Panc1 (cell line): ENCODE measurements at regions not wholly inside any gene's neighbourhood (a gene's known extent, or its start where the extent isn't known, plus 50 kb on each side); places are given as distances from the start of the nearest gene placed in this dataset.

Source experiments
- ATAC-seq: fragments of 200-7000 bp; cut with Tn5 transposase; 2 replicates; pipeline ENCODE4 v1.9.1; 2020; ENCODE audit warnings: mild to moderate bottlenecking, moderate library complexity
- BruUV-seq: library from RNA; stranded (reverse); fragments of 400-500 nt; replicated peaks from 2 replicates; lab custom pipeline; 2021; lab: Mats Ljungman, UMichigan
- CTCF ChIA-PET: fragments of 300-600 bp; sonication (Branson Sonifier 250); formaldehyde crosslinking; loops from one replicate; lab custom pipeline; 2022; ENCODE audit warnings: antibody characterized with exemption; lab: Charles Lee
- POLR2A ChIA-PET: fragments of 300-600 bp; sonication (Branson Sonifier 250); formaldehyde crosslinking; loops from one replicate; lab custom pipeline; 2022; ENCODE audit warnings: antibody characterized with exemption; lab: Charles Lee
- DNase-seq: peaks from one replicate; pipeline ENCODE4 v3.0.0-alpha.2; 2010; ENCODE audit warnings: low read depth, low spot score
- H3K27ac ChIP-seq: 2 replicates; pipeline ENCODE4 v1.5.1; 2011; ENCODE audit warnings: mild to moderate bottlenecking, low read length, inconsistent platforms
- H3K27me3 ChIP-seq: fragments of 200-500 bp; sonication (Bioruptor generic); 2 replicates; pipeline ENCODE4 v1.6.0; 2014; ENCODE audit warnings: low read length, inconsistent platforms; ENCODE audit not compliant: control insufficient read depth, insufficient read depth
- H3K36me3 ChIP-seq: fragments of 200-500 bp; sonication (Bioruptor generic); 2 replicates; pipeline ENCODE4 v1.5.1; 2014; ENCODE audit warnings: inconsistent platforms, mild to moderate bottlenecking, low read length, moderate library complexity; ENCODE audit not compliant: control insufficient read depth, insufficient read depth
- H3K4me1 ChIP-seq: 2 replicates; pipeline ENCODE4 v1.5.1; 2011; ENCODE audit warnings: inconsistent platforms, mild to moderate bottlenecking, low read length, moderate library complexity; ENCODE audit not compliant: control insufficient read depth, insufficient read depth
- H3K4me3 ChIP-seq, 2 experiments: 2 replicates each; pipeline ENCODE4 v1.5.1; 2011 to 2012; ENCODE audit warnings: low read depth in 2 of 2, low read length in 2 of 2, mild to moderate bottlenecking in 2 of 2, inconsistent platforms in 1 of 2, moderate library complexity in 1 of 2
- H3K9me3 ChIP-seq: fragments of 200-500 bp; sonication (Bioruptor generic); 2 replicates; pipeline ENCODE4 v1.5.1; 2014; ENCODE audit warnings: low read depth, mild to moderate bottlenecking, inconsistent platforms, low read length, moderate library complexity; ENCODE audit not compliant: control insufficient read depth, insufficient read depth
- POLR2AphosphoS5 ChIP-seq: IDR thresholded peaks from 2 replicates; pipeline ENCODE4 v1.6.1; 2012; ENCODE audit warnings: mild to moderate bottlenecking, low read depth, low read length, moderate library complexity
- SIN3A ChIP-seq: IDR thresholded peaks from 2 replicates; pipeline ENCODE4 v1.6.1; 2012; ENCODE audit warnings: low read depth, mild to moderate bottlenecking, low read length, moderate library complexity, borderline replicate concordance; ENCODE audit not compliant: insufficient read depth
- TCF7L2 ChIP-seq: IDR thresholded peaks from 2 replicates; pipeline ENCODE4 v1.6.1; 2011; ENCODE audit warnings: mild to moderate bottlenecking, low read depth, low read length, inconsistent platforms
- in situ Hi-C: cut with HindIII; loops from 2 replicates; pipeline ENCODE4 v1.10.0; 2016; ENCODE audit warnings: low sequenced_read_pairs, low pct_unique_long_range_greater_than_20kb
- intact Hi-C: fragments of 100-400 bp; cut with micrococcal nuclease; formaldehyde crosslinking; loops from one replicate; pipeline ENCODE4 v1.10.0; 2022; ENCODE audit not compliant: unreplicated experiment
- TF ChIP-seq, protein P1 (sequence below), 2 experiments: IDR thresholded peaks; 2 replicates each; pipeline ENCODE4 v1.6.1; 2011 to 2012; ENCODE audit warnings: low read depth in 2 of 2, control low read depth in 1 of 2, low read length in 1 of 2, mild to moderate bottlenecking in 1 of 2, moderate library complexity in 1 of 2; ENCODE audit not compliant: insufficient read depth in 1 of 2
- TF ChIP-seq, protein P2 (sequence below): fragments of 450-650 bp; IDR thresholded peaks from 2 replicates; pipeline ENCODE4 v1.5.1; 2017; ENCODE audit warnings: mild to moderate bottlenecking

DNA sequence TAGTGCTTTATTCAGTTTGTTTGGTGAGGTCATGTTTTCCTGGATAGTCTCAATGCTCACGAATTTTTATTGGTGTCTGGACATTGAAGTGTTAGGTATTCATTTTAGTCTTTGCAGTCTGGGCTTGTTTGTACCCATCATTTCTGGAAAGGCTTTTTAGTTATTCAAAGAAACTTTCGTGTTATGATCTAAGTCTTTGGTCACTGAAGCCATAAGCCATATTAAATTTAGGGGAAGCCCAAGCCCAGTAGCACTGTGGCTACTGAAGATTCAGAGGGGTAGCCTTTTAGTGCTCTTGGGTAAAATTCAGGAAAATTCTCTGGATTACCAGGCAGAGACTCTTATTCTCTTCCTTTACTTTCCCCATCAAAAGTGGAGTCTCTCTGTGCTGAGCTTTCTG, 56.2 kb upstream of the PEX5L start:
- POLR2A ChIA-PET: no interaction called here
- intact Hi-C loops: no loop called here
- ATAC-seq: no peak
- CTCF ChIA-PET: no interaction called here
- Histone ChIP-seq H3K27ac (no peak overlapping the region), H3K27me3 (no peaks in the 10 kb centered on the region), H3K36me3 (no peaks in the 10 kb centered on the region), H3K9me3 (no peaks in the 10 kb centered on the region), H3K4me1 (no peaks in the 10 kb centered on the region), H3K4me3 (no peak overlapping the region)
- TF ChIP-seq, protein P1, sequence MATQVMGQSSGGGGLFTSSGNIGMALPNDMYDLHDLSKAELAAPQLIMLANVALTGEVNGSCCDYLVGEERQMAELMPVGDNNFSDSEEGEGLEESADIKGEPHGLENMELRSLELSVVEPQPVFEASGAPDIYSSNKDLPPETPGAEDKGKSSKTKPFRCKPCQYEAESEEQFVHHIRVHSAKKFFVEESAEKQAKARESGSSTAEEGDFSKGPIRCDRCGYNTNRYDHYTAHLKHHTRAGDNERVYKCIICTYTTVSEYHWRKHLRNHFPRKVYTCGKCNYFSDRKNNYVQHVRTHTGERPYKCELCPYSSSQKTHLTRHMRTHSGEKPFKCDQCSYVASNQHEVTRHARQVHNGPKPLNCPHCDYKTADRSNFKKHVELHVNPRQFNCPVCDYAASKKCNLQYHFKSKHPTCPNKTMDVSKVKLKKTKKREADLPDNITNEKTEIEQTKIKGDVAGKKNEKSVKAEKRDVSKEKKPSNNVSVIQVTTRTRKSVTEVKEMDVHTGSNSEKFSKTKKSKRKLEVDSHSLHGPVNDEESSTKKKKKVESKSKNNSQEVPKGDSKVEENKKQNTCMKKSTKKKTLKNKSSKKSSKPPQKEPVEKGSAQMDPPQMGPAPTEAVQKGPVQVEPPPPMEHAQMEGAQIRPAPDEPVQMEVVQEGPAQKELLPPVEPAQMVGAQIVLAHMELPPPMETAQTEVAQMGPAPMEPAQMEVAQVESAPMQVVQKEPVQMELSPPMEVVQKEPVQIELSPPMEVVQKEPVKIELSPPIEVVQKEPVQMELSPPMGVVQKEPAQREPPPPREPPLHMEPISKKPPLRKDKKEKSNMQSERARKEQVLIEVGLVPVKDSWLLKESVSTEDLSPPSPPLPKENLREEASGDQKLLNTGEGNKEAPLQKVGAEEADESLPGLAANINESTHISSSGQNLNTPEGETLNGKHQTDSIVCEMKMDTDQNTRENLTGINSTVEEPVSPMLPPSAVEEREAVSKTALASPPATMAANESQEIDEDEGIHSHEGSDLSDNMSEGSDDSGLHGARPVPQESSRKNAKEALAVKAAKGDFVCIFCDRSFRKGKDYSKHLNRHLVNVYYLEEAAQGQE (IDR thresholded peaks at IDR 0.05; ENCODE audit: insufficient read depth in 1 of 2, low read depth in 2 of 2, low read length in 1 of 2): no peak
- TF ChIP-seq TCF7L2 (no peak), POLR2AphosphoS5 (no peak), SIN3A (no peak)
- TF ChIP-seq, protein P2, sequence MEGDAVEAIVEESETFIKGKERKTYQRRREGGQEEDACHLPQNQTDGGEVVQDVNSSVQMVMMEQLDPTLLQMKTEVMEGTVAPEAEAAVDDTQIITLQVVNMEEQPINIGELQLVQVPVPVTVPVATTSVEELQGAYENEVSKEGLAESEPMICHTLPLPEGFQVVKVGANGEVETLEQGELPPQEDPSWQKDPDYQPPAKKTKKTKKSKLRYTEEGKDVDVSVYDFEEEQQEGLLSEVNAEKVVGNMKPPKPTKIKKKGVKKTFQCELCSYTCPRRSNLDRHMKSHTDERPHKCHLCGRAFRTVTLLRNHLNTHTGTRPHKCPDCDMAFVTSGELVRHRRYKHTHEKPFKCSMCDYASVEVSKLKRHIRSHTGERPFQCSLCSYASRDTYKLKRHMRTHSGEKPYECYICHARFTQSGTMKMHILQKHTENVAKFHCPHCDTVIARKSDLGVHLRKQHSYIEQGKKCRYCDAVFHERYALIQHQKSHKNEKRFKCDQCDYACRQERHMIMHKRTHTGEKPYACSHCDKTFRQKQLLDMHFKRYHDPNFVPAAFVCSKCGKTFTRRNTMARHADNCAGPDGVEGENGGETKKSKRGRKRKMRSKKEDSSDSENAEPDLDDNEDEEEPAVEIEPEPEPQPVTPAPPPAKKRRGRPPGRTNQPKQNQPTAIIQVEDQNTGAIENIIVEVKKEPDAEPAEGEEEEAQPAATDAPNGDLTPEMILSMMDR: no peak
- in situ Hi-C loops: no loop called here
- DNase-seq: no peak
- BruUV-seq: no TSS peak

DNA sequence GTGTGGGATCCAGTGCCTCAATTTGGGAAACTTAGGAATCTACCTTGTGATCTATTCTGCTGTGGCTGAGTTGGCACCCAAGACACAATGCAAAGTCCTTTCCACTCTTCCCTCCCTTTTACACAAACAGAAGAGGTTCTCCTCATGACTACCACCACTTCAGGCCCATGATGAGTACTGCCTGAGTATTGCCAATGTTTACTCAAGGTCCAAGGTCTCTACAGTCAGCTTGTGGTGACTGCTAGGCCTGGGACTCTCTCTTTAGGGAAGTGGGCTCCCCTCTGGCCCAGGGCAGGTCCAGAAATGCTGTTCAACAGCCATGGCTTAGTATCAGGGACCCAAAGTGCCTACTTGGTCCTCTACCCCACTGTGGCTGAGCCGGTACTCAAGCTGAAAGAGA, 56.8 kb upstream of the PEX5L start:
- Histone ChIP-seq H3K4me3 (no peak overlapping the region), H3K27ac (no peak overlapping the region), H3K4me1 (no peaks in the 10 kb centered on the region), H3K36me3 (no peaks in the 10 kb centered on the region), H3K9me3 (no peaks in the 10 kb centered on the region), H3K27me3 (no peaks in the 10 kb centered on the region)
- in situ Hi-C loops (no loop called here), intact Hi-C loops (no loop called here)
- TF ChIP-seq POLR2AphosphoS5: no peak
- no peak for DNase-seq
- no TSS peak for BruUV-seq
- ATAC-seq: no peak
- ChIA-PET POLR2A (no interaction called here), CTCF (no interaction called here)

- intact Hi-C loops: no loop called here
These were observed 60.9 kb upstream of the PEX5L start for GRCh38 chr3:180097626-180098025.

More at GRCh38 chr3:180097626-180098025, 60.9 kb upstream of the PEX5L start:
- H3K36me3 ChIP-seq: no peaks in the 10 kb centered on the region
- in situ Hi-C loops: no loop called here
- BruUV-seq: no TSS peak
- DNase-seq: no peak
- no peaks in the 10 kb centered on the region for H3K4me1 ChIP-seq
- H3K27me3 ChIP-seq: no peaks in the 10 kb centered on the region
- CTCF ChIA-PET: interaction anchor here (0.6 kb wide), 1 partner anchor 42 kb away, joined by 3 read pairs; no protein-coding TSS in a partner anchor
- POLR2A ChIA-PET: interaction anchor here (0.7 kb wide), 1 partner anchor 128 kb away, joined by 6 read pairs; no protein-coding TSS in a partner anchor
- TF ChIP-seq POLR2AphosphoS5: no peak
- no peak for TF ChIP-seq SIN3A
- TF ChIP-seq TCF7L2: no peak
- TF ChIP-seq, protein P1 (IDR thresholded peaks at IDR 0.05; ENCODE audit: insufficient read depth in 1 of 2, low read depth in 2 of 2, low read length in 1 of 2): no peak
- H3K9me3 ChIP-seq: no peaks in the 10 kb centered on the region
- H3K27ac ChIP-seq: no peak overlapping the region
- no peak for ATAC-seq
- H3K4me3 ChIP-seq: no peak overlapping the region
